PC-3 (cell line): ENCODE measurements at regions not wholly inside any gene's neighbourhood (a gene's known extent, or its start where the extent isn't known, plus 50 kb on each side); places are given as distances from the start of the nearest gene placed in this dataset.

ENCODE experiments used
- ATAC-seq: fragments of 200-7000 bp; cut with Tn5 transposase; 2 replicates; pipeline ENCODE4 v1.9.1; 2020; ENCODE audit warnings: mild to moderate bottlenecking, moderate library complexity
- BruUV-seq: library from RNA; stranded (reverse); fragments of 400-500 nt; replicated peaks from 2 replicates; lab custom pipeline; 2021; lab: Mats Ljungman, UMichigan
- CTCF ChIA-PET: fragments of 300-600 bp; sonication (Branson Sonifier 250); formaldehyde crosslinking; loops from one replicate; lab custom pipeline; 2022; ENCODE audit warnings: antibody characterized with exemption; lab: Charles Lee
- POLR2A ChIA-PET: fragments of 300-600 bp; sonication (Branson Sonifier 250); formaldehyde crosslinking; loops from one replicate; lab custom pipeline; 2022; ENCODE audit warnings: antibody characterized with exemption; ENCODE audit not compliant: unreplicated experiment; lab: Charles Lee
- DNase-seq: peaks from one replicate; pipeline ENCODE4 v3.0.0-alpha.2; 2015
- H2AFZ ChIP-seq: fragments of 300-600 bp; sonication (generic); 2 replicates; pipeline ENCODE4 v1.6.0; 2016; ENCODE audit warnings: antibody characterized with exemption, low read length
- H3F3A ChIP-seq: fragments of 300-600 bp; sonication (generic); one replicate; pipeline ENCODE4 v1.6.0; 2017; ENCODE audit warnings: antibody characterized with exemption, low read length, control low read depth, mild to moderate bottlenecking; ENCODE audit not compliant: unreplicated experiment
- H3K27ac ChIP-seq: fragments of 300-600 bp; sonication (generic); 2 replicates; pipeline ENCODE4 v1.5.1; 2016; ENCODE audit warnings: mild to moderate bottlenecking, low read length
- H3K27me3 ChIP-seq: fragments of 300-600 bp; sonication (generic); 2 replicates; pipeline ENCODE4 v1.6.1; 2016; ENCODE audit warnings: low read length, mixed read lengths
- H3K36me3 ChIP-seq: fragments of 300-600 bp; sonication (generic); 2 replicates; pipeline ENCODE4 v1.6.1; 2016; ENCODE audit warnings: low read depth, mixed run types, low read length, mixed read lengths
- H3K4me1 ChIP-seq: fragments of 300-600 bp; sonication (generic); 2 replicates; pipeline ENCODE4 v1.5.1; 2016; ENCODE audit warnings: low read length; ENCODE audit not compliant: insufficient read depth
- H3K4me2 ChIP-seq: fragments of 300-600 bp; sonication (generic); 2 replicates; pipeline ENCODE4 v1.6.0; 2016; ENCODE audit warnings: low read length
- H3K4me3 ChIP-seq: fragments of 300-600 bp; sonication (generic); 2 replicates; pipeline ENCODE4 v1.5.1; 2016; ENCODE audit warnings: mild to moderate bottlenecking, low read length, mixed read lengths
- H3K79me2 ChIP-seq: fragments of 300-600 bp; sonication (generic); 2 replicates; pipeline ENCODE4 v1.6.1; 2017; ENCODE audit warnings: low read length, mixed read lengths
- H3K9ac ChIP-seq: fragments of 300-600 bp; sonication (generic); 2 replicates; pipeline ENCODE4 v1.6.0; 2016; ENCODE audit warnings: mild to moderate bottlenecking, low read length
- H3K9me2 ChIP-seq: fragments of 300-600 bp; sonication (generic); replicated peaks from 2 replicates; pipeline ENCODE4 v1.6.1; 2016; ENCODE audit warnings: mixed run types, low read length, mixed read lengths
- H3K9me3 ChIP-seq: fragments of 300-600 bp; sonication (generic); 2 replicates; pipeline ENCODE4 v1.6.1; 2016; ENCODE audit warnings: low read length, mixed read lengths
- H4K20me1 ChIP-seq: fragments of 300-600 bp; sonication (generic); 2 replicates; pipeline ENCODE4 v1.6.1; 2016; ENCODE audit warnings: low read length, mixed read lengths
- EZH2 ChIP-seq: fragments of 300-600 bp; sonication (generic); IDR thresholded peaks from one replicate; pipeline ENCODE4 v1.6.1; 2017; ENCODE audit warnings: antibody characterized with exemption, mild to moderate bottlenecking, low read length; ENCODE audit not compliant: unreplicated experiment
- EZH2phosphoT487 ChIP-seq: fragments of 300-600 bp; sonication (generic); IDR thresholded peaks from 2 replicates; pipeline ENCODE4 v1.6.1; 2018; ENCODE audit warnings: mild to moderate bottlenecking, antibody characterized with exemption, low read length, borderline replicate concordance
- intact Hi-C: fragments of 100-400 bp; cut with micrococcal nuclease; formaldehyde crosslinking; loops from 2 replicates; pipeline ENCODE4 v1.9.0; 2023
- TF ChIP-seq, protein P1 (sequence below): fragments of 300-600 bp; sonication (generic); conservative IDR thresholded peaks from 2 replicates; pipeline ENCODE4 v1.5.1; 2017; ENCODE audit warnings: antibody characterized with exemption, low read depth, mild to moderate bottlenecking, low read length

DNA sequence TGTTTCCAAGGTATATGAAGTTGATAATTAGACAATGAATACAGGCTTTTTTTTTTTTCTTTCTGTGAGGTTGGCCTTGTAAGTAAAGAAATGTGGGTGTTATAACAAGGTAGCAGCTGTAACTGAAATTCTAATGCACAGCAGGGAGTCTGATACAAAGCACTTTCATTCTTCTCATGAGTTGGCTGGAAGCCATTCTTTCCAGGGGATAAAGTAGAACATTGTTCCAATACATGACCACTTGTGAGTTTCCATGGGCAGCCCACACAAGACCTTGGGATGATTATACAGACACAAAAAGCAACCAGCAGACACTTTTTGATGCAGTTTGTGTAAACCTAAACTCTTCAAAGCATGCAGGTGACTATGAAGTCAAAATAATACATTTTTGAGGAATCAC lies 1785.9 kb upstream of the WWC1 start:
- Histone ChIP-seq H3K36me3 (no peaks in the 10 kb centered on the region), H3F3A (no peaks in the 10 kb centered on the region), H3K4me2 (no peak overlapping the region), H3K9me2 (no peaks in the 10 kb centered on the region), H4K20me1 (no peaks in the 10 kb centered on the region), H3K4me1 (no peaks in the 10 kb centered on the region), H3K79me2 (no peaks in the 10 kb centered on the region), H3K9me3 (0 out of 2 replicates have a peak, but pooled peaks cover 8% of the 10 kb centered on the region), H3K27ac (no peak overlapping the region), H2AFZ (no peak overlapping the region), H3K4me3 (no peak overlapping the region), H3K9ac (no peak overlapping the region), H3K27me3 (no peaks in the 10 kb centered on the region)
- no TSS peak for BruUV-seq
- DNase-seq, result no peak
- CTCF ChIA-PET, result no interaction called here
- ATAC-seq, result no peak
- intact Hi-C loops, result no loop called here
- POLR2A ChIA-PET, result no interaction called here
- no peak for TF ChIP-seq EZH2phosphoT487
- TF ChIP-seq, protein P1, sequence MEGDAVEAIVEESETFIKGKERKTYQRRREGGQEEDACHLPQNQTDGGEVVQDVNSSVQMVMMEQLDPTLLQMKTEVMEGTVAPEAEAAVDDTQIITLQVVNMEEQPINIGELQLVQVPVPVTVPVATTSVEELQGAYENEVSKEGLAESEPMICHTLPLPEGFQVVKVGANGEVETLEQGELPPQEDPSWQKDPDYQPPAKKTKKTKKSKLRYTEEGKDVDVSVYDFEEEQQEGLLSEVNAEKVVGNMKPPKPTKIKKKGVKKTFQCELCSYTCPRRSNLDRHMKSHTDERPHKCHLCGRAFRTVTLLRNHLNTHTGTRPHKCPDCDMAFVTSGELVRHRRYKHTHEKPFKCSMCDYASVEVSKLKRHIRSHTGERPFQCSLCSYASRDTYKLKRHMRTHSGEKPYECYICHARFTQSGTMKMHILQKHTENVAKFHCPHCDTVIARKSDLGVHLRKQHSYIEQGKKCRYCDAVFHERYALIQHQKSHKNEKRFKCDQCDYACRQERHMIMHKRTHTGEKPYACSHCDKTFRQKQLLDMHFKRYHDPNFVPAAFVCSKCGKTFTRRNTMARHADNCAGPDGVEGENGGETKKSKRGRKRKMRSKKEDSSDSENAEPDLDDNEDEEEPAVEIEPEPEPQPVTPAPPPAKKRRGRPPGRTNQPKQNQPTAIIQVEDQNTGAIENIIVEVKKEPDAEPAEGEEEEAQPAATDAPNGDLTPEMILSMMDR, result no peak
- TF ChIP-seq EZH2, result no peak

DNA sequence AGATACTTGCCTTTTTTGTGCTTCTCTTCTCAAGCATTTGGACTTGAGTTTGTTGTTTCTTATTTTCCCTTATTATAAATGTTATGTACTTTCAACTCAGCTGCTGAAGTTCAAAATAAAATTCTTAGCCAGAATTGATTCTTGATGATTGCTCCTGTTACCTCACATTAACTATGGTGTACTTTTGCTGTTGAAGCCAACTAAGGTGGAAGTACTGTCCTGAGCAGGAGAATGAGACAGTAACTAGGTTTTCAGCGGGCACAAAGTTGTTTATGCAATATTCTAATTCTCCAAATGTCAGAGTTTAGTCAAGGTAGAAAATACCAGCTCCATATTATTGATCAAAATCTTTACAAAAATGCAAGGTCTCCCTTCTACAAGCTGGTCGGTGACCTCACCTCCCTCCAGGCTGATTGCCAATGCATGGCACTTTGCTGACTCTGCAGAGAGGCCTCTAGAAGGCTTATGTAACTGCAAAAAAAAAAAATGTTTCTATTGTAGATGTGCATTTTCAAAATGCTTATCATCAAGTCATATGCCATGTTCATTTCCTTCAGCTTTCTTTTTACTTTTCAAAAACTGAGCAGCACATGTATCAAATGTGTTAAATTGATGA lies 1783.5 kb upstream of the WWC1 start:
- ChIA-PET POLR2A (no interaction called here), CTCF (no interaction called here)
- Histone ChIP-seq H3K9ac (no peak overlapping the region), H3K27me3 (no peaks in the 10 kb centered on the region), H3K36me3 (no peaks in the 10 kb centered on the region), H2AFZ (no peak overlapping the region), H3K9me3 (0 out of 2 replicates have a peak, but pooled peaks cover 12% of the 10 kb centered on the region), H3K4me1 (no peaks in the 10 kb centered on the region), H3K4me2 (no peak overlapping the region), H3F3A (no peaks in the 10 kb centered on the region), H3K9me2 (no peaks in the 10 kb centered on the region), H3K27ac (no peak overlapping the region), H4K20me1 (no peaks in the 10 kb centered on the region), H3K79me2 (no peaks in the 10 kb centered on the region), H3K4me3 (no peak overlapping the region)
- TF ChIP-seq, protein P1, result no peak
- TF ChIP-seq EZH2, result no peak
- TF ChIP-seq EZH2phosphoT487, result no peak
- BruUV-seq, result no TSS peak
- no peak for DNase-seq
- no peak for ATAC-seq
- intact Hi-C loops, result no loop called here

DNA sequence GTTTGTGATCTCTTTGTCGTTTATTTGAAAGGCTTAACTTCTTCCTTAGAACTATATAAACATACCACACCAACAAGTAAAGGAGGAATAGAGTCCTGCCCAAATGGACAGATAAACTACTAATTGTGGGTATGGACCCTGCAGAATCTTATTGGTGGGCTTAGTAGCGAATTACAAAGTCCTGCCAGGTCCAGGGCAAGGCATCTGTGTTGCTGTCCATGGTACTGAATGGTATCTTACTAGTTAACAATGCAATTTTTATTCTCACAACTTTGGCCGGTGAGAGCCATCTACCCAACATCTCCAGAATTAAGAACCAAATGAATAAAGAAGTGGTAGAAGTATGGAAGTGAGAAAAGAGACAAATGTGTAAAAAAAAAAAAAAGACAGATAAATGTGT lies 1782.4 kb upstream of the WWC1 start:
- no peak overlapping the region for H3K4me2 ChIP-seq
- ChIA-PET CTCF (no interaction called here), POLR2A (no interaction called here)
- no peaks in the 10 kb centered on the region for H4K20me1 ChIP-seq
- H3K27me3 ChIP-seq, result no peaks in the 10 kb centered on the region
- DNase-seq (no peak), ATAC-seq (no peak)
- TF ChIP-seq EZH2phosphoT487, result no peak
- TF ChIP-seq, protein P1, result no peak
- no peak overlapping the region for H3K27ac ChIP-seq
- H2AFZ ChIP-seq, result no peak overlapping the region
- H3K79me2 ChIP-seq, result no peaks in the 10 kb centered on the region
- 0 out of 2 replicates have a peak, but pooled peaks cover 12% of the 10 kb centered on the region for H3K9me3 ChIP-seq
- BruUV-seq, result no TSS peak
- no peaks in the 10 kb centered on the region for H3K4me1 ChIP-seq
- no peak overlapping the region for H3K9ac ChIP-seq
- H3K36me3 ChIP-seq, result no peaks in the 10 kb centered on the region
- no peaks in the 10 kb centered on the region for H3K9me2 ChIP-seq
- intact Hi-C loops, result no loop called here
- no peaks in the 10 kb centered on the region for H3F3A ChIP-seq
- no peak overlapping the region for H3K4me3 ChIP-seq
